ENCODE measurements at regions not wholly inside any gene's neighbourhood (a gene's known extent, or its start where the extent isn't known, plus 50 kb on each side); places are given as distances from the start of the nearest gene placed in this dataset.

DNA sequence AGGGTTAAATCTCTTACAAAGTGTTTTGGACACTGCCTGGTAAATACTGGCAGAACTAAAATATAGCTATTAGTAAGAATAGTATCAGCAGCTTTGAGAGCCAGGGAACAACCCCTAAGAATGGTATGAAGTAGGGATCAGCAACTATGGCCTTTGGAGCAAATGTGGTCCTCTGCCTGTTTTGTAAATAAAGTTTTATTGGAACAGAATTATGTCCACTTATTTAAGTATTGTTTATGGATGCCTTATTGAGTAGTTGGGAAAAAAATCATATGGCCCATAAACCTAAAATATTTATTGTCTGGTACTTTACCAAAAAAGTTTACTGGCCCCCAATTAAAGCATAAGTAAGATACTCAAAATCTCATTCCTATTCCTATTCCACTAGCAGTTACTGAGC lies 182.2 kb downstream of the PALM2AKAP2 start:
- TF ChIP-seq, protein P1, sequence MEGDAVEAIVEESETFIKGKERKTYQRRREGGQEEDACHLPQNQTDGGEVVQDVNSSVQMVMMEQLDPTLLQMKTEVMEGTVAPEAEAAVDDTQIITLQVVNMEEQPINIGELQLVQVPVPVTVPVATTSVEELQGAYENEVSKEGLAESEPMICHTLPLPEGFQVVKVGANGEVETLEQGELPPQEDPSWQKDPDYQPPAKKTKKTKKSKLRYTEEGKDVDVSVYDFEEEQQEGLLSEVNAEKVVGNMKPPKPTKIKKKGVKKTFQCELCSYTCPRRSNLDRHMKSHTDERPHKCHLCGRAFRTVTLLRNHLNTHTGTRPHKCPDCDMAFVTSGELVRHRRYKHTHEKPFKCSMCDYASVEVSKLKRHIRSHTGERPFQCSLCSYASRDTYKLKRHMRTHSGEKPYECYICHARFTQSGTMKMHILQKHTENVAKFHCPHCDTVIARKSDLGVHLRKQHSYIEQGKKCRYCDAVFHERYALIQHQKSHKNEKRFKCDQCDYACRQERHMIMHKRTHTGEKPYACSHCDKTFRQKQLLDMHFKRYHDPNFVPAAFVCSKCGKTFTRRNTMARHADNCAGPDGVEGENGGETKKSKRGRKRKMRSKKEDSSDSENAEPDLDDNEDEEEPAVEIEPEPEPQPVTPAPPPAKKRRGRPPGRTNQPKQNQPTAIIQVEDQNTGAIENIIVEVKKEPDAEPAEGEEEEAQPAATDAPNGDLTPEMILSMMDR (IDR thresholded peaks at IDR 0.05), result no peak
- TF ChIP-seq EZH2 (IDR thresholded peaks at IDR 0.05; ENCODE audit: borderline replicate concordance, insufficient read depth, low read depth, low read length, poor library complexity, severe bottlenecking), result no peak

All from B cell (primary cell).